GM12875 (cell line): ENCODE measurements at regions not wholly inside any gene's neighbourhood (a gene's known extent, or its start where the extent isn't known, plus 50 kb on each side); places are given as distances from the start of the nearest gene placed in this dataset.

Source experiments
- H3K4me3 ChIP-seq: one replicate; pipeline ENCODE4 v1.5.1; 2011; ENCODE audit warnings: low read depth, low read length, control low read depth
- TF ChIP-seq, protein P1 (sequence below): IDR thresholded peaks from 2 replicates; pipeline ENCODE4 v1.5.1; 2011; ENCODE audit warnings: low read depth, mild to moderate bottlenecking, control low read depth, inconsistent platforms, low read length, moderate library complexity, borderline replicate concordance; ENCODE audit not compliant: insufficient read depth

DNA sequence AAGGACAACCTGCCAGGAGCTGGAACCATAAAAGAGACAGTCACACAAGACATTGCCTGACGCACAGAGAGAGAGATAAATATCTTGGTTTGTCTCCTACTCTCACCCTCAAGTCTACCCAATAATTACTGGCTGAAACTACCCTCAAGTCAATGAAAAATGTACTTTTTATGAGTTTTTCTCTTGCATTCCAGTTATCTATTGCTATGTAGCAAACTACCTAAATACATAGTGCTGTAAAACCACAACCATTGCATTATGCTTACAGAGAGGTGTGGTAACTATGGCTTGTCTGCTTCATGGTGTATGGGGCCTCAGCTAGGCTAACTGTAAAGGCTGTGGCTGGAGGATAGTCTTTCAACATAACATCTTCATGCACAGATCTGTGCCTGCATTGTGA, 247.8 kb downstream of the HAO1 start:
- TF ChIP-seq, protein P1, sequence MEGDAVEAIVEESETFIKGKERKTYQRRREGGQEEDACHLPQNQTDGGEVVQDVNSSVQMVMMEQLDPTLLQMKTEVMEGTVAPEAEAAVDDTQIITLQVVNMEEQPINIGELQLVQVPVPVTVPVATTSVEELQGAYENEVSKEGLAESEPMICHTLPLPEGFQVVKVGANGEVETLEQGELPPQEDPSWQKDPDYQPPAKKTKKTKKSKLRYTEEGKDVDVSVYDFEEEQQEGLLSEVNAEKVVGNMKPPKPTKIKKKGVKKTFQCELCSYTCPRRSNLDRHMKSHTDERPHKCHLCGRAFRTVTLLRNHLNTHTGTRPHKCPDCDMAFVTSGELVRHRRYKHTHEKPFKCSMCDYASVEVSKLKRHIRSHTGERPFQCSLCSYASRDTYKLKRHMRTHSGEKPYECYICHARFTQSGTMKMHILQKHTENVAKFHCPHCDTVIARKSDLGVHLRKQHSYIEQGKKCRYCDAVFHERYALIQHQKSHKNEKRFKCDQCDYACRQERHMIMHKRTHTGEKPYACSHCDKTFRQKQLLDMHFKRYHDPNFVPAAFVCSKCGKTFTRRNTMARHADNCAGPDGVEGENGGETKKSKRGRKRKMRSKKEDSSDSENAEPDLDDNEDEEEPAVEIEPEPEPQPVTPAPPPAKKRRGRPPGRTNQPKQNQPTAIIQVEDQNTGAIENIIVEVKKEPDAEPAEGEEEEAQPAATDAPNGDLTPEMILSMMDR: no peak
- no peak overlapping the region for H3K4me3 ChIP-seq

DNA sequence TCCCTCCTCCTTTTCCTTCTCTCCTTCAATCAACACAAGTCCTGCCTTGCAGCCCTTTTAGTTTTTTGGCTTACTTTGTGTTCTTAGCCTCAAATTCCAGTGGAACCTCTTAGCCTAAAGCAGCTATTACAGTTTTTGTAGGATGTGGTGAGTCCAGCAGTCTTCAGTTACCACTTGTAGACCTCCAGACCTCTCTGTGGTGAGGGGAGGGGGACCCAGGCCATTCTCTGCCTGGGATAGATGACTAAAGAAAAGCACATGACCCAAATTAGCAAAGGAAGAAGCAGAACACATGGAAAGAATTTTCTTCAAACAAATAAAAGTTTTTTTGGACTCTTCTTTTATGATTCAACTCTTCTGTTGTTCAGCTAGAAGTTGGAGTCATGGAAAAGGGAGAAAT, 246.5 kb downstream of the HAO1 start:
- TF ChIP-seq, protein P1: no peak

DNA sequence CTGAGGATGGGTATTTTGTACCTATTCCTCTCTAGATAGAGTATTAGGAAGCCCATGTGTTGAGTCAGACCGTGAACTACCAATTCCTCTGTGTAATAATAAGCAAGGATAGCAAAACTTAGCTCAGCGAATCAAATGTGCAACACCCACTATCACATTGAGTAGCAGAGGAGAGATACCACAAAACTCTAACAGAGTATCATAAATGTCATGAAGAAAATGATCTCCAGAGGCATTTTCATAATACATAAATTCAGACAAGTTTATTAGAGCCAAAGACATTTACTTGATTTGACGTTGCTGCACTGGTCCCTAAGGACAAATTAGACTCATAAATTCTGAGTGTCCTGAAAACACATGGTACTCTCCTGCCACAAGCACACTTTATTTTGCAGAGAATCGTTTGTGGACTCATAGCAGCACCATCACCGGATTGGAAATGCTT, 245.2 kb downstream of the HAO1 start:
- no peak overlapping the region for H3K4me3 ChIP-seq
- TF ChIP-seq, protein P1: no peak

More for the DNA sequence above, 246.5 kb downstream of the HAO1 start:
- no peak overlapping the region for H3K4me3 ChIP-seq

DNA sequence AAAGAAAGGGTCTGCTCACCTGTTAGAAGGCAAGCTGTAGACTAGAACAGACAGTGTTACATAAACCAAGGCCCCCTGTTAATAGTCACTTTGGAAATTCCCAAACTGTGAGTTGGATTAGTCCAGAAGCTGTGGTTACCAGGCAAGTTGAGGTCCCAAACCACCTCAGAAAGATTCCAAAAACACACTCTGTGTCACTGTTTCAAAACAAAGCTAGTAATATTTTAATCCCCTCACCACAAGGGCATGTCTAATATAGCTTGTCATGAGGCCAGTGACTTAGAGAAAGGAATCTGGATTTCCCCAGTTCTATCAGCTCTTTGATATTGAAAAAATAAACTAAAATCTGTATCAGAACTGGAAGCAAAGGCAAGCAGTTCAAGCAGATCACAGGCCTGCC, 244.6 kb downstream of the HAO1 start:
- TF ChIP-seq, protein P1: no peak
- no peak overlapping the region for H3K4me3 ChIP-seq

DNA sequence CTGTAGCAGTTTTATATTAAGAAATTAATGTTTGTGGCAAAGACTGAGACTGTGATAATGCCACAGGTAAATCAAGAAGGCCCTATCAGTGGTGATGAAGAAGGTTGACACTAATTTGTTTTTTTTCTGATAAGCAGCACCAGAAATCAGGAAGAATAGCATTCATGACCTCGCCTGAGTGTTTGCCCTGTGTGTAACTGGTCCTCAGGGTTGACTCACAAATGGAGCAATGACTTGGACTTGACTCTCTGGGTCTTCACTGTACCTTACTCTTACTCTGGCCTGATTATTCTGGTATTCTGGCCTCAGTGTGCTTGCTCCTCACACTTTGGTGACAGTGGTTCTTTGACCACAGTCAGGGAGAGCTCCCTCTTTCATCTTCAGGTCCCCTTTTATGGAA, 243.9 kb downstream of the HAO1 start:
- TF ChIP-seq, protein P1: no peak
- no peak overlapping the region for H3K4me3 ChIP-seq

DNA sequence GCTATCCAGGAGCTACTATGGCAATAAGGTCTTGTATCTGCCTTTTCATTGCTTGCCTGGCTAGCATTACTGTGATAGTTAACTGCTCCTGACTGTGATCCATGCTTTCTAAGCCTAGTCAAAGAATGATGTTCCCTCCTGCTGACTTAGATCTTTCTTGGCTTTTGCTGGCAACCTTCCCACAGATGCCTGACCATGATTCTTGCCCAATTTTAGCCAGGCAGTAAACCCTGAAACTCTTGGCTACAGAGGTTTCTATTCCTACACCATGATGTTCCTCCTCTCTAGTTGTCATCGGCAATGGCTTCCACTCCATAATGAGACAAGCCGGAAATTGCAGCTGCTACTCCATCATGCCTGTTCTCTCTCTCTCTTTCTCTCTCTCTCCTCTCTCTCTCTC, 238.1 kb downstream of the HAO1 start:
- H3K4me3 ChIP-seq: no peak overlapping the region
- TF ChIP-seq, protein P1: no peak

DNA sequence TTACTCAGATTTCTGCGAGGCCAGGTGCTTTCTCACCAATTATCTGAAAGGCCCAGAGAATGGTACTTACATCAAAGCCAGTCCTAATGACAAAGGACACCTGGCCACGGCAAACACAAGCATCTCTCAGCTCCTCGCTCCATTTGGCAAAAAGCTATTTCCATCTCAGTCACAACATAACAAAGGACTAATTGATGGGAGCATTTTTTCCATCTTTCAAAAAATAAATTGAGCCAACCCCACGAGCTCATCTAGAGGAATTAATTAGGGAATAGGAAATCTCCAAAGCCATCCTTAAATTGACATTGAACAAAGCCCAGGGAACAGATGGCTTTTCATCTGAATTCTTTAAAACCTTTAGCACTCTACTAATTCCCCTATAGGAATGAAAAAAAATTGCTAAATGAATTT, 236.7 kb downstream of the HAO1 start:
- no peak overlapping the region for H3K4me3 ChIP-seq
- TF ChIP-seq, protein P1: no peak
